ENCODE measurements at regions not wholly inside any gene's neighbourhood (a gene's known extent, or its start where the extent isn't known, plus 50 kb on each side); places are given as distances from the start of the nearest gene placed in this dataset.
"Not testable (repeated sequence)": the region's sequence is repeated elsewhere in the genome, so short reads cannot be mapped to it uniquely, and the experiment has no call there.

DNA sequence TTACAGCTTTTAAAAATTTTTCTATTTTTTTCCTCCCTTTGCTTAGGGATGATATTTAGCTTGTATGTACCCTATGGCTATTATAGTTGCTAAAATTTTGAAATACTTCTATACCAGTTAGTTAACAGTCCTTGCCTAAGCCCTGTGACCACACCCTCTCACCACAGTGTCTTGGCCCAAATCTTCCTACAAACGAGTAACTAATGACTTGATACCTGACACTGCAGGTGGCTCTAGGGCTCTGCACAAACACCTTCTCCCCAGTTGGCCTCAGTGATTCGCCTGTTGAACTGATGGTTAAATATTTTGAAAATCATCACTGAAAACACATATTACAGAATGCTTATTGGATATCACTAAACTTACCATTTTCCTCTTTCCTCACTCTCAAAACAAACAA, 449.6 kb upstream of the CHD1 start:
- no peaks in the 10 kb centered on the region for H3K4me1 Mint-ChIP-seq (ENCODE audit: low read depth)
- no peaks in the 10 kb centered on the region for H3K36me3 Mint-ChIP-seq
- no peaks in the 10 kb centered on the region for H3K27me3 Mint-ChIP-seq
- H3K4me3 Mint-ChIP-seq: no peak overlapping the region
- H3K9me3 Mint-ChIP-seq (ENCODE audit: low read depth): peaks cover 12% of the 10 kb centered on the region
- H3K27ac Mint-ChIP-seq: no peak overlapping the region

DNA sequence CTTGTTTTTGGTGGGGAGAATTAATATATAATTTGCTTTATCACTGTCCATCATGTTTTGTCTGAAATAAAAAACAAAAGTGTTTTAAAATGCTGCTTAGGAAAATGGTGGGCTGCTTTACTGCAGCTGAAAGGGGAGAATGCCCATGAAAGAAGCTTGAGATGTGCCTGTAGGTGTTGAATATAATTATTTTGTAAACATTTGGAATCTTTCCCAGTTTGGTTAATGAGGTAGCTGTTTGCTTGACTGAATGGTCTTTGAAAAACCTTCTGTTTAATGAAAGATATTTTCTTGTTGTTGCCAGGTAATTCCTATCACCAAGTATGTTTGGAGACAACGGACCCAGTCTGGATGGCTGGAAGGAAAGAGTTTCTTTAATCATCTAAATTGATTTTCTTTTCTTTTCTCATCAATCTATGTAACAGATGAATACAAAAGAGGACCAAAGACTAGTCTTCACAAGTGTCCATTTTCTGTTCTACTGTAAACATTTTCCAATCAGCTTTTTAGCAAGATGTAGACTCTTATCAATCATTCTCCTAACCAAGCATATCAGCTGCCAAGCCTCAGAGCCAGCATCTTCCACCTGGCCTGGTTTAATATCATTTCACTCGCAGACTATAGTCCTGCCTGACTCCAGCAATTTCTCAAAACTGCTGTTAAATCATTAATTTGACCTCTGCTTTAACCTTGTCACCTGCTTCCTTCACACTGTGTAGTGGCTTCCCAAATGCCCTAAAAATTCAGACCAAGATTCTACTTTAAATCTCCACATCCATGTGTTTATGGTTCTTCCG, 441.2 kb upstream of the CHD1 start:
- no peak overlapping the region for H3K4me3 Mint-ChIP-seq
- H3K27me3 Mint-ChIP-seq: no peaks in the 10 kb centered on the region
- no peaks in the 10 kb centered on the region for H3K9me3 Mint-ChIP-seq (ENCODE audit: low read depth)
- H3K4me1 Mint-ChIP-seq (ENCODE audit: low read depth): no peaks in the 10 kb centered on the region
- no peaks in the 10 kb centered on the region for H3K36me3 Mint-ChIP-seq
- H3K27ac Mint-ChIP-seq: no peak overlapping the region

DNA sequence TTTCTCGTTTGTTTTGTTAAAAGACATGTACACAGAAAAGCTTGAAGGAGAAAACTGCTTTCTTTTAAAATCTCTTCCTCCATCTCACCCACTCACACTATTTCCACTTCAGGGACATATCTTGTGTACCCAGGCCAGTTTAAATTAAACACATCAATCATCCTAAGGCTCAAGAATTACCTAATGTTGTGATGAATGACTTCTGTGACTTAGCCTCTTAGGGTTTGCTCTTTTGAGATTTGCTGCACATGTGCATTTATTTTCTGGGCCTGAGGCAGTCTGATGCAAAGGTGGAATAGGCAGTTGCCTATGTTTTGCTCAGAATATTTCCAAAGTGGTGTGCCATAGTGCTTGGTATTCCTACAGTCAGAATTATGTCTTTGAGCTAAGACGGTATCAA, 439.9 kb upstream of the CHD1 start:
- no peaks in the 10 kb centered on the region for H3K36me3 Mint-ChIP-seq
- no peaks in the 10 kb centered on the region for H3K4me1 Mint-ChIP-seq (ENCODE audit: low read depth)
- H3K9me3 Mint-ChIP-seq (ENCODE audit: low read depth): no peaks in the 10 kb centered on the region
- no peak overlapping the region for H3K4me3 Mint-ChIP-seq
- H3K27me3 Mint-ChIP-seq: no peaks in the 10 kb centered on the region
- no peak overlapping the region for H3K27ac Mint-ChIP-seq

DNA sequence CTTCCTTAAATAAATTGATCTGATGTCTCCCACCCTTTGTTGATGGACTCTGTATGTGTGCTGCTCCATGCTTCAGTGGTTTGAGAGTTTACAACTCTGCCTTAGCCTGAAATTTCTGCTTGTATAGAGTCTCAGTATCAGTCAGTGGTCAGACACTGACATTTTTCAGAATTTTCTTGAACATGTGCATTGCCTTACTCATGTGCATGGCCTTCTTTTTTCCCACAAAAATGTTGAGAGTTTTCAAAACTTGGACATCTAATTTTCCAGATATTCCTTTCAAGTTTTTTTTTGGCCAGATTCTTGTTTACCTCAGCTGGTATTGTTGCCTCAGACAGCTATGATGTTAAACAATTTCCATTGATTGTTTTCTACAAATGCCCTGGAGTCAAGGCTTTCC, 427.1 kb upstream of the CHD1 start:
- H3K27me3 Mint-ChIP-seq: no peaks in the 10 kb centered on the region
- peaks cover 19% of the 10 kb centered on the region for H3K9me3 Mint-ChIP-seq (ENCODE audit: low read depth)
- H3K4me1 Mint-ChIP-seq (ENCODE audit: low read depth): no peaks in the 10 kb centered on the region
- no peak overlapping the region for H3K27ac Mint-ChIP-seq
- no peaks in the 10 kb centered on the region for H3K36me3 Mint-ChIP-seq
- H3K4me3 Mint-ChIP-seq: no peak overlapping the region

DNA sequence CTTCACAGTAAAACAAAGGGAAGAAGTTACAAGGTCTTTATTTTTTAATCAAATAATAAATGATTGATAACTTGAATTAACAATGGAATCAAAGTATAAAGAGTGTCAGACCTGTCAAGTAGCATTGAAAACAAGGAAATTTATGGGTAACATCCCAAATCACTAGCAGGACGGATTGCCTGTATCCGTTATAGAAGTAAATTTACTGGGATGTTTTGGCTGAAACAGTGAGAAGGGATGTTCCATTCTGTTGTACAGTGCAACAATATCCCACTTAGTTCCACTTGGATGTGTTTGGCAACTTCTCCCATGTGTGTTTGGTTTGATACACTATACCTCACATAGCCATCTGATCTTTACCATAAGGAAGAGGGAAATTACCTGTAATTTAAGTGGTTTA, 421.0 kb upstream of the CHD1 start:
- Mint-ChIP-seq H3K27me3 (no peaks in the 10 kb centered on the region), H3K27ac (no peak overlapping the region), H3K4me3 (no peak overlapping the region), H3K4me1 (ENCODE audit: low read depth) (no peaks in the 10 kb centered on the region), H3K9me3 (ENCODE audit: low read depth) (peaks cover 8% of the 10 kb centered on the region), H3K36me3 (no peaks in the 10 kb centered on the region)

DNA sequence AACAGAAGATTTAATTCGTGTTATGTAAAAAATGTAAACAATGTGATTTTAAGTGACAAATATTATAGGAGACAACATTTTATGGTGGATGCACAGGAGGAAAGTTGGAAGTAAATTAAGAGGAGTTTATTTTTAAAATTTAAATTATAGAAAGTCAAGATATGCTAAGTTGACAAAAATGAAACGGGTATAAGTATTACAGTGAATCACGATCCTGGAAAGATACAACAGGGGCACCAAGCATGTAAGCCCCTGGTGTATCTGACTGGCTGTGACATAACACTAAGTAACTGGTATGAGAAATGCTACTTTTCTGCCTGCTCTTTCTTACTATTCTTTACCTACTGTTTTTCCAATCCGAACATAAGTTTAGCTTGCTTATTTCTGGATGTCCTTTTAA, 419.8 kb upstream of the CHD1 start:
- Mint-ChIP-seq H3K27ac (no peak overlapping the region), H3K36me3 (no peaks in the 10 kb centered on the region), H3K4me1 (ENCODE audit: low read depth) (no peaks in the 10 kb centered on the region), H3K4me3 (no peak overlapping the region), H3K9me3 (ENCODE audit: low read depth) (peaks cover 3% of the 10 kb centered on the region), H3K27me3 (no peaks in the 10 kb centered on the region)

DNA sequence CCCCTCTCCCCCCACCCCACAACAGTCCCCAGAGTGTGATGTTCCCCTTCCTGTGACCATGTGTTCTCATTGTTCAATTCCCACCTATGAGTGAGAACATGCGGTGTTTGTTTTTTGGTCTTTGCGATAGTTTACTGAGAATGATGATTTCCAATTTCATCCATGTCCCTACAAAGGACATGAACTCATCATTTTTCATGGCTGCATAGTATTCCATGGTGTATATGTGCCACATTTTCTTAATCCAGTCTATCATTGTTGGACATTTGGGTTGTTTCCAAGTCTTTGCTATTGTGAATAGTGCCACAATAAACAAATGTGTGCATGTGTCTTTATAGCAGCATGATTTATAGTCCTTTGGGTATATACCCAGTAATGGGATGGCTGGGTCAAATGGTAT, 411.0 kb upstream of the CHD1 start:
- not testable (repeated sequence) for H3K4me1 Mint-ChIP-seq (ENCODE audit: low read depth); H3K27ac Mint-ChIP-seq; H3K4me3 Mint-ChIP-seq; H3K36me3 Mint-ChIP-seq; H3K27me3 Mint-ChIP-seq
- H3K9me3 Mint-ChIP-seq (ENCODE audit: low read depth): peaks cover 18% of the 10 kb centered on the region

DNA sequence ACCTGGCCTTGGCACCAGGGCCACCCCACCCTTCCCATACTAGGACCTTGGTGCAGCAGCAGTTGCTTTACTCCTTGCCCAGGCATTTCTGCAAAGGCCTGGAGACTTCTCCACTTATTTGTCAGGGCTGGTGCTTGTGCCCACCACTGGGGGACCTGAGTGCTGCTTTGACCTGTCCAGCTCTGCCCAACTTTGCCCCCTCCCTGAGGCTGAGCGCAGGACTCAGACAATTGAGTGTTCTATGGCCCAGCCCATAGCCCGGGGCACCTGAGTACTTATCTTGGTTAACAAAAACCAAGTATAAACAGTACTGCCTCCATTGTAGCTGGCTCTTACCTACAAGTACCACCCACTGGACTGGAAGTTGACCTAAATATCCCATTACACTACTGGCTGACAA, 406.1 kb upstream of the CHD1 start:
- Mint-ChIP-seq H3K4me1 (ENCODE audit: low read depth) (no peaks in the 10 kb centered on the region), H3K27ac (no peak overlapping the region), H3K27me3 (no peaks in the 10 kb centered on the region), H3K4me3 (no peak overlapping the region), H3K9me3 (ENCODE audit: low read depth) (peaks cover 22% of the 10 kb centered on the region), H3K36me3 (no peaks in the 10 kb centered on the region)

DNA sequence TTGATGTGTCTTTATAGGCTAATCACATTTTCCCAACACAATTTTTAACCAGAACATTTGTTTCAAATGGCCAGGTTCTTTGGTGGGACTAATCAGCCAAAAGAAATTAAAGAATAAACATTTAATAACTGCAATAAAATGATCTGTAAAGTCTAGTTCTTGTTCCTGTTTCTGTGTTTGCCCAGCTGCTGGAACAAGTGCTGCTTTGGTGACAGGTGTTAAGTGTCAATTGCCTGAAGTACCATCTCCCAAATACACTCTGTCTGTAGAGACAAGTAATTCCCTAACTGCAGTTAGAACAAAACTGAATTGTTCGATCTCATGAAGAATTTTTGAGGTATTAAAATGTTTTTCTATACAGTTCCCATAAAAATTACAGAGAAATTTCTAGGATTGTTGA, 402.3 kb upstream of the CHD1 start:
- Mint-ChIP-seq H3K27ac (no peak overlapping the region), H3K27me3 (no peaks in the 10 kb centered on the region), H3K9me3 (ENCODE audit: low read depth) (peaks cover 7% of the 10 kb centered on the region), H3K4me1 (ENCODE audit: low read depth) (no peaks in the 10 kb centered on the region), H3K36me3 (no peaks in the 10 kb centered on the region), H3K4me3 (no peak overlapping the region)

DNA sequence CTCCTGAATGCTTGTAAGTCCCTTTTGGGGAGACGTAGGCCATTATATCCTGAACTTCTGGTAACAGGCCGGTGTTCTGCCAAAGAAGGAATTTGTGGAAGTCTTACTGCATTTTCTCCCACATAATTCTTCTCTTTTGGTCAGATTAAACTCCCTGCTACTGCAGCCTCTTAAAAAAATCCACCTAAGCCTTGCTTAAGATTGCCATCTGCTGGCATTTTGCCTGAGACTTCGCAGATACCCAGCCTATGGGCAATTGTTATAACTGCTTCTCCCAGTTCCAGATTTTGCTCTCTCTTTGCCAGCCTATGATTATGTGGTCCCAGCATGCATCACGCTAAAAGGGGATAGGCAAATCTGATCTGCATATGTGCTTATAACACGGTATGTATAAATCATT, 391.6 kb upstream of the CHD1 start:
- no peaks in the 10 kb centered on the region for H3K27me3 Mint-ChIP-seq
- no peaks in the 10 kb centered on the region for H3K9me3 Mint-ChIP-seq (ENCODE audit: low read depth)
- no peaks in the 10 kb centered on the region for H3K36me3 Mint-ChIP-seq
- H3K4me3 Mint-ChIP-seq: no peak overlapping the region
- H3K27ac Mint-ChIP-seq: no peak overlapping the region
- H3K4me1 Mint-ChIP-seq (ENCODE audit: low read depth): no peaks in the 10 kb centered on the region

DNA sequence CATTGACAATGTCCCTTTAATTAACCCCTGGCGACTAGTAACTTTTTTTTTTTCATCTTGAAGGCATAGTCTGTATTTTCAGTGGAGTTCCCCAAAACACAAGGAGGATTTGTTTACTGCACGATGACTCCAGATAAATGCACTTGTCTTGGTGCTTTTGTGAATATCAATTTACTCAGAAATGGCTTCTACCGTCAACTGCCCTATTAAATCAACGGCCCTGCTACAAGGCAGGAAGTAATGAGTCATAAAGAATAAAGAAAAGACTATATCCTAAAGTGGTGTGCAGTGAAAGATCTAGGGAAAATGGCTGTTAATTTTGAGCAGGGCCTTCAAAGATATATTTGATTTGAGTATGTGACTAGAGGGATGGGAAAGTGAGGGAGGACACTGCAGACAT, 388.3 kb upstream of the CHD1 start:
- H3K4me3 Mint-ChIP-seq: no peak overlapping the region
- no peak overlapping the region for H3K27ac Mint-ChIP-seq
- no peaks in the 10 kb centered on the region for H3K36me3 Mint-ChIP-seq
- no peaks in the 10 kb centered on the region for H3K27me3 Mint-ChIP-seq
- no peaks in the 10 kb centered on the region for H3K9me3 Mint-ChIP-seq (ENCODE audit: low read depth)
- H3K4me1 Mint-ChIP-seq (ENCODE audit: low read depth): no peaks in the 10 kb centered on the region

DNA sequence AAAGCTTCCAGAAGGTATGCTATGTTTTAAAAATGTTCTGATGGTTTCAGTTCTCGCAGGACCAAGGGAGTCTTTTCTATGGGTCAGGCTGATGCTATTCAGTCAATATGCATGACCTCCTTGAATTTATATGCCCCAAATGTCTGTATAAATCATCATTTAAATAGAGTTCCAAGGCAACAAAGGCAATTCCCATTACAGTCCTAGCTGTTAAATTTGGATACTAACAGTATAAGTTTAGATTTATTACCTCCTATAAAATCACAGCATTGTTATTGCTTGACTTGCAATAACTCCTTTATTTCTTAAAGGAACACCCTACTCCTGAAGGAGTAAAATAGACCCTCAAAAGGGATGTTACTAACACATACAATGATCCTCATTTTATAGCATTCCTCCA, 387.7 kb upstream of the CHD1 start:
- Mint-ChIP-seq H3K4me3 (no peak overlapping the region), H3K27ac (no peak overlapping the region), H3K4me1 (ENCODE audit: low read depth) (no peaks in the 10 kb centered on the region), H3K36me3 (no peaks in the 10 kb centered on the region), H3K27me3 (no peaks in the 10 kb centered on the region), H3K9me3 (ENCODE audit: low read depth) (no peaks in the 10 kb centered on the region)

DNA sequence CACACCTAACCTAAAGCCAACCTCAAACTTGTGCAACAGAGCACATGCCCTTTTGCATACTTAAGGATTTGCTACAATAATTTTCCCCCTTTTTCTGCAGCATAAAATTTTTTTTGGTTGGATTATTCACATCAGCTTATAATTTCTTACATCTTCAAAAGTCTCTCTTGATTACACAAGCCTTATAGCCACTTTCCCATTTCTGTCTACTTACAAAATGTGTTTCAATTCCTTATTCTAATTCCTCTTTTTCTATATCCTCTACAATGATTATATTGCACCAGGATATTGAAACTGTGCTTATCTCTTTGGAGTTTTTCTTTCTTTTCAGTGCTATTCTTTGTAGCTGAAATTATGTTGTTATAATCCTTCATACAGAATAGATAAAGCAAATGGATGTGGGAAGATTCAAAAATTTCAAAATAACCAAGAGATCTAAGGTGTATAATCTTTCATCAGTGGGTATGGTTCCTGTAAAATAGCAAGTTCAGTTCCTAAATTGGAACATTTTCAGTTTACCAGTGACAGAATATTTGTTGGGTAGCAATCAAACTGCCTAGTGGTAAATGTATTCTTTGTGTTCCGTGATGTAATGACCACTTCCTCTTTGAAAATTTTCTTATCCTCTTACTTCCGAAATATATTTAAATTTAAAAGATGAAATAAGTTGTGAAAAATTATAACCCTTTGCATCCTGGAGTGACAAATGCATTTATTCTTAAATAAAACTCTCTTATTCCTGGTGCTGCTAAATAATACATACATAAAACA, 386.8 kb upstream of the CHD1 start:
- no peak overlapping the region for H3K27ac Mint-ChIP-seq
- no peaks in the 10 kb centered on the region for H3K36me3 Mint-ChIP-seq
- no peaks in the 10 kb centered on the region for H3K27me3 Mint-ChIP-seq
- no peak overlapping the region for H3K4me3 Mint-ChIP-seq
- H3K9me3 Mint-ChIP-seq (ENCODE audit: low read depth): no peaks in the 10 kb centered on the region
- no peaks in the 10 kb centered on the region for H3K4me1 Mint-ChIP-seq (ENCODE audit: low read depth)

DNA sequence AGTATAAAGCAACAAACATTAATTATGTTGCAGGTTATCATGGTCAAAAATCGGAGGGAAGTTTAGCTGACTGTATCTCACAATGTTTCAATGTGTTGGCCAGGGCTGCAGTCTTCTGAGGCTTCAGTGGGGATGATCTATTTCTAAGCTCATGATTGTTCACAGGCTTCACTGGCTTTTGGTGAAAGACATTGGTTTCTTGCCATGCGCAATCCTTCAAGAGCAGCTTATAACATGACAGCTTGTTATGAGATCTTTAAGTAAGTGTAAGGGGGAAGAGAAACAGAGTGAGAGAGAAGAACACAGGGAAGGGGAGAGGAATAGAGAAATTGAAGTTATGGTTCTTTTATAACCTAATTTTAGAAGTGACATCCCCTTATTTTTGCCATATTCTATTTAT, 385.9 kb upstream of the CHD1 start:
- Mint-ChIP-seq H3K9me3 (ENCODE audit: low read depth) (no peaks in the 10 kb centered on the region), H3K4me3 (no peak overlapping the region), H3K36me3 (no peaks in the 10 kb centered on the region), H3K27me3 (no peaks in the 10 kb centered on the region), H3K27ac (no peak overlapping the region), H3K4me1 (ENCODE audit: low read depth) (no peaks in the 10 kb centered on the region)

DNA sequence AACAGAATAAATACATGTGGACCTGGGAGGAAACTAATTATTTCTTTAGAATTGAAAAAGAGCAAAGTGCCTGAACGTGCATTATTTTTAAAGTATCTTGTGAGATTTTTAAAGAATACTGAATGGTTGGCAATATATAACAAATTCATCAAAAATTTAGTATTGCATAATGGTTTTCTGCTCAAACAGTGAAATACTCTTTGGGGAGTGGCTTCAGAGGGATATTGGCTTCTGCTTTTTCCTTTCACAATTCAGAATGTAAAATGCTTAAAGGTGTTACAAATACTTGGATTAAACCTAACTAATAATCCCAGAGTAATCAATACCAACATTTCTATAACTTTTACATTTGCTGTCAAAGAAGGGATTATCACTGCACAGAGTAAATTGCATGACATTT, 379.3 kb upstream of the CHD1 start:
- Mint-ChIP-seq H3K36me3 (no peaks in the 10 kb centered on the region), H3K27me3 (no peaks in the 10 kb centered on the region), H3K4me1 (ENCODE audit: low read depth) (no peaks in the 10 kb centered on the region), H3K9me3 (ENCODE audit: low read depth) (no peaks in the 10 kb centered on the region), H3K4me3 (no peak overlapping the region), H3K27ac (no peak overlapping the region)
